Panc1 (cell line): ENCODE measurements at regions not wholly inside any gene's neighbourhood (a gene's known extent, or its start where the extent isn't known, plus 50 kb on each side); places are given as distances from the start of the nearest gene placed in this dataset.

Experiments used
- ATAC-seq: fragments of 200-7000 bp; cut with Tn5 transposase; 2 replicates; pipeline ENCODE4 v1.9.1; 2020; ENCODE audit warnings: mild to moderate bottlenecking, moderate library complexity
- BruUV-seq: library from RNA; stranded (reverse); fragments of 400-500 nt; replicated peaks from 2 replicates; lab custom pipeline; 2021; lab: Mats Ljungman, UMichigan
- CTCF ChIA-PET: fragments of 300-600 bp; sonication (Branson Sonifier 250); formaldehyde crosslinking; loops from one replicate; lab custom pipeline; 2022; ENCODE audit warnings: antibody characterized with exemption; lab: Charles Lee
- POLR2A ChIA-PET: fragments of 300-600 bp; sonication (Branson Sonifier 250); formaldehyde crosslinking; loops from one replicate; lab custom pipeline; 2022; ENCODE audit warnings: antibody characterized with exemption; lab: Charles Lee
- DNase-seq: peaks from one replicate; pipeline ENCODE4 v3.0.0-alpha.2; 2010; ENCODE audit warnings: low read depth, low spot score
- H3K27ac ChIP-seq: 2 replicates; pipeline ENCODE4 v1.5.1; 2011; ENCODE audit warnings: mild to moderate bottlenecking, low read length, inconsistent platforms
- H3K27me3 ChIP-seq: fragments of 200-500 bp; sonication (Bioruptor generic); 2 replicates; pipeline ENCODE4 v1.6.0; 2014; ENCODE audit warnings: low read length, inconsistent platforms; ENCODE audit not compliant: control insufficient read depth, insufficient read depth
- H3K36me3 ChIP-seq: fragments of 200-500 bp; sonication (Bioruptor generic); 2 replicates; pipeline ENCODE4 v1.5.1; 2014; ENCODE audit warnings: inconsistent platforms, mild to moderate bottlenecking, low read length, moderate library complexity; ENCODE audit not compliant: control insufficient read depth, insufficient read depth
- H3K4me1 ChIP-seq: 2 replicates; pipeline ENCODE4 v1.5.1; 2011; ENCODE audit warnings: inconsistent platforms, mild to moderate bottlenecking, low read length, moderate library complexity; ENCODE audit not compliant: control insufficient read depth, insufficient read depth
- H3K4me3 ChIP-seq, 2 experiments: 2 replicates each; pipeline ENCODE4 v1.5.1; 2011 to 2012; ENCODE audit warnings: low read depth in 2 of 2, low read length in 2 of 2, mild to moderate bottlenecking in 2 of 2, inconsistent platforms in 1 of 2, moderate library complexity in 1 of 2
- H3K9me3 ChIP-seq: fragments of 200-500 bp; sonication (Bioruptor generic); 2 replicates; pipeline ENCODE4 v1.5.1; 2014; ENCODE audit warnings: low read depth, mild to moderate bottlenecking, inconsistent platforms, low read length, moderate library complexity; ENCODE audit not compliant: control insufficient read depth, insufficient read depth
- POLR2AphosphoS5 ChIP-seq: IDR thresholded peaks from 2 replicates; pipeline ENCODE4 v1.6.1; 2012; ENCODE audit warnings: mild to moderate bottlenecking, low read depth, low read length, moderate library complexity
- SIN3A ChIP-seq: IDR thresholded peaks from 2 replicates; pipeline ENCODE4 v1.6.1; 2012; ENCODE audit warnings: low read depth, mild to moderate bottlenecking, low read length, moderate library complexity, borderline replicate concordance; ENCODE audit not compliant: insufficient read depth
- TCF7L2 ChIP-seq: IDR thresholded peaks from 2 replicates; pipeline ENCODE4 v1.6.1; 2011; ENCODE audit warnings: mild to moderate bottlenecking, low read depth, low read length, inconsistent platforms
- in situ Hi-C: cut with HindIII; loops from 2 replicates; pipeline ENCODE4 v1.10.0; 2016; ENCODE audit warnings: low sequenced_read_pairs, low pct_unique_long_range_greater_than_20kb
- intact Hi-C: fragments of 100-400 bp; cut with micrococcal nuclease; formaldehyde crosslinking; loops from one replicate; pipeline ENCODE4 v1.10.0; 2022; ENCODE audit not compliant: unreplicated experiment
- TF ChIP-seq, protein P1 (sequence below), 2 experiments: IDR thresholded peaks; 2 replicates each; pipeline ENCODE4 v1.6.1; 2011 to 2012; ENCODE audit warnings: low read depth in 2 of 2, control low read depth in 1 of 2, low read length in 1 of 2, mild to moderate bottlenecking in 1 of 2, moderate library complexity in 1 of 2; ENCODE audit not compliant: insufficient read depth in 1 of 2
- TF ChIP-seq, protein P2 (sequence below): fragments of 450-650 bp; IDR thresholded peaks from 2 replicates; pipeline ENCODE4 v1.5.1; 2017; ENCODE audit warnings: mild to moderate bottlenecking

- no peaks in the 10 kb centered on the region for H3K4me1 ChIP-seq
- no peak overlapping the region for H3K4me3 ChIP-seq
- H3K9me3 ChIP-seq, result no peaks in the 10 kb centered on the region
- DNase-seq, result no peak
- in situ Hi-C loops, result no loop called here
- TF ChIP-seq, protein P1, sequence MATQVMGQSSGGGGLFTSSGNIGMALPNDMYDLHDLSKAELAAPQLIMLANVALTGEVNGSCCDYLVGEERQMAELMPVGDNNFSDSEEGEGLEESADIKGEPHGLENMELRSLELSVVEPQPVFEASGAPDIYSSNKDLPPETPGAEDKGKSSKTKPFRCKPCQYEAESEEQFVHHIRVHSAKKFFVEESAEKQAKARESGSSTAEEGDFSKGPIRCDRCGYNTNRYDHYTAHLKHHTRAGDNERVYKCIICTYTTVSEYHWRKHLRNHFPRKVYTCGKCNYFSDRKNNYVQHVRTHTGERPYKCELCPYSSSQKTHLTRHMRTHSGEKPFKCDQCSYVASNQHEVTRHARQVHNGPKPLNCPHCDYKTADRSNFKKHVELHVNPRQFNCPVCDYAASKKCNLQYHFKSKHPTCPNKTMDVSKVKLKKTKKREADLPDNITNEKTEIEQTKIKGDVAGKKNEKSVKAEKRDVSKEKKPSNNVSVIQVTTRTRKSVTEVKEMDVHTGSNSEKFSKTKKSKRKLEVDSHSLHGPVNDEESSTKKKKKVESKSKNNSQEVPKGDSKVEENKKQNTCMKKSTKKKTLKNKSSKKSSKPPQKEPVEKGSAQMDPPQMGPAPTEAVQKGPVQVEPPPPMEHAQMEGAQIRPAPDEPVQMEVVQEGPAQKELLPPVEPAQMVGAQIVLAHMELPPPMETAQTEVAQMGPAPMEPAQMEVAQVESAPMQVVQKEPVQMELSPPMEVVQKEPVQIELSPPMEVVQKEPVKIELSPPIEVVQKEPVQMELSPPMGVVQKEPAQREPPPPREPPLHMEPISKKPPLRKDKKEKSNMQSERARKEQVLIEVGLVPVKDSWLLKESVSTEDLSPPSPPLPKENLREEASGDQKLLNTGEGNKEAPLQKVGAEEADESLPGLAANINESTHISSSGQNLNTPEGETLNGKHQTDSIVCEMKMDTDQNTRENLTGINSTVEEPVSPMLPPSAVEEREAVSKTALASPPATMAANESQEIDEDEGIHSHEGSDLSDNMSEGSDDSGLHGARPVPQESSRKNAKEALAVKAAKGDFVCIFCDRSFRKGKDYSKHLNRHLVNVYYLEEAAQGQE (IDR thresholded peaks at IDR 0.05; ENCODE audit: insufficient read depth in 1 of 2, low read depth in 2 of 2, low read length in 1 of 2), result no peak
- TF ChIP-seq TCF7L2 (no peak), SIN3A (no peak)
- CTCF ChIA-PET, result no interaction called here
- intact Hi-C loops, result no loop called here
- no peak for ATAC-seq
- H3K27ac ChIP-seq, result no peak overlapping the region
- H3K27me3 ChIP-seq, result no peaks in the 10 kb centered on the region
- H3K36me3 ChIP-seq, result no peaks in the 10 kb centered on the region
- BruUV-seq, result no TSS peak
- POLR2A ChIA-PET, result no interaction called here
Measured at GRCh38 chr16:52117171-52117570, 429.8 kb downstream of the TOX3 start.

DNA sequence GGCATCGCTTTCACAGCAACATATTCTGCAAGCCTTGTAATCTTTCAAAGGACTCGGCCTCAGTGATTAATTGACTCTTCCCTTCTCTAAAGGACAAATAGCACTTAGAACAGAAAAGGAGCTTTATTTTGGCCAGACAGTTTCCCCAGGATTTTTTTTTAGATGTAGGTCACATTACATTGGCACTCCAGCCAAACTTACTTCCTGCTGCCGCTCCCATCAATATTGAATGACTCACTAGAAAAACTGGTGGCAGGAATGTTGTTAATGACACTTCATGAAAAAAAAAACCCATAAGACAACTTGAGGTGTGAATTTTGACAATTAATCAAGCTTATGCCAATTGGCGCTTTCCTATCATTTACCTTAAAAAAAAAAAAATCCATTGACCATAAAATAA lies 432.6 kb downstream of the TOX3 start:
- ATAC-seq (no peak), DNase-seq (no peak)
- ChIA-PET CTCF (no interaction called here), POLR2A (no interaction called here)
- Histone ChIP-seq H3K9me3 (no peaks in the 10 kb centered on the region), H3K27ac (no peak overlapping the region), H3K4me1 (no peaks in the 10 kb centered on the region), H3K4me3 (no peak overlapping the region), H3K36me3 (no peaks in the 10 kb centered on the region), H3K27me3 (no peaks in the 10 kb centered on the region)
- TF ChIP-seq SIN3A, result no peak
- TF ChIP-seq, protein P1 (IDR thresholded peaks at IDR 0.05; ENCODE audit: insufficient read depth in 1 of 2, low read depth in 2 of 2, low read length in 1 of 2), result no peak
- TF ChIP-seq POLR2AphosphoS5, result no peak
- TF ChIP-seq, protein P2, sequence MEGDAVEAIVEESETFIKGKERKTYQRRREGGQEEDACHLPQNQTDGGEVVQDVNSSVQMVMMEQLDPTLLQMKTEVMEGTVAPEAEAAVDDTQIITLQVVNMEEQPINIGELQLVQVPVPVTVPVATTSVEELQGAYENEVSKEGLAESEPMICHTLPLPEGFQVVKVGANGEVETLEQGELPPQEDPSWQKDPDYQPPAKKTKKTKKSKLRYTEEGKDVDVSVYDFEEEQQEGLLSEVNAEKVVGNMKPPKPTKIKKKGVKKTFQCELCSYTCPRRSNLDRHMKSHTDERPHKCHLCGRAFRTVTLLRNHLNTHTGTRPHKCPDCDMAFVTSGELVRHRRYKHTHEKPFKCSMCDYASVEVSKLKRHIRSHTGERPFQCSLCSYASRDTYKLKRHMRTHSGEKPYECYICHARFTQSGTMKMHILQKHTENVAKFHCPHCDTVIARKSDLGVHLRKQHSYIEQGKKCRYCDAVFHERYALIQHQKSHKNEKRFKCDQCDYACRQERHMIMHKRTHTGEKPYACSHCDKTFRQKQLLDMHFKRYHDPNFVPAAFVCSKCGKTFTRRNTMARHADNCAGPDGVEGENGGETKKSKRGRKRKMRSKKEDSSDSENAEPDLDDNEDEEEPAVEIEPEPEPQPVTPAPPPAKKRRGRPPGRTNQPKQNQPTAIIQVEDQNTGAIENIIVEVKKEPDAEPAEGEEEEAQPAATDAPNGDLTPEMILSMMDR, result no peak
- TF ChIP-seq TCF7L2, result no peak
- intact Hi-C loops (no loop called here), in situ Hi-C loops (no loop called here)
- BruUV-seq, result no TSS peak
